ENCODE measurements at regions not wholly inside any gene's neighbourhood (a gene's known extent, or its start where the extent isn't known, plus 50 kb on each side); places are given as distances from the start of the nearest gene placed in this dataset.

GRCh38 chr20:50338479-50339391 is 148.1 kb downstream of the CEBPB start:
- peak; percentile 16 to 28 for DNase-seq
- TF ChIP-seq GATA1 (IDR thresholded peaks at IDR 0.05; ENCODE audit: low read depth, low read length) (no peak), POLR2A (IDR thresholded peaks at IDR 0.05; ENCODE audit: low read length) (no peak)

GRCh38 chr20:50339466-50339901 is 148.9 kb downstream of the CEBPB start:
- no peak for DNase-seq
- no peak for TF ChIP-seq POLR2A (IDR thresholded peaks at IDR 0.05; ENCODE audit: low read length)
- no peak for TF ChIP-seq GATA1 (IDR thresholded peaks at IDR 0.05; ENCODE audit: low read depth, low read length)

- DNase-seq: no peak
- TF ChIP-seq POLR2A (IDR thresholded peaks at IDR 0.05; ENCODE audit: low read length): no peak
- no peak for TF ChIP-seq GATA1 (IDR thresholded peaks at IDR 0.05; ENCODE audit: low read depth, low read length)
Measured at GRCh38 chr20:50340541-50340940, 149.9 kb downstream of the CEBPB start.

- no peak for TF ChIP-seq POLR2A (IDR thresholded peaks at IDR 0.05; ENCODE audit: low read length)
- TF ChIP-seq GATA1 (IDR thresholded peaks at IDR 0.05; ENCODE audit: low read depth, low read length): no peak
Measured at GRCh38 chr20:50341050-50341449, 150.4 kb downstream of the CEBPB start.

GRCh38 chr20:50341880-50342637 is 151.4 kb downstream of the CEBPB start:
- DNase-seq: no peak
- TF ChIP-seq GATA1 (IDR thresholded peaks at IDR 0.05; ENCODE audit: low read depth, low read length): no peak
- no peak for TF ChIP-seq POLR2A (IDR thresholded peaks at IDR 0.05; ENCODE audit: low read length)

More at GRCh38 chr20:50341050-50341449, 150.4 kb downstream of the CEBPB start:
- DNase-seq: no peak

GRCh38 chr20:50342638-50343102 is 152.0 kb downstream of the CEBPB start:
- TF ChIP-seq POLR2A (IDR thresholded peaks at IDR 0.05; ENCODE audit: low read length): no peak
- no peak for TF ChIP-seq GATA1 (IDR thresholded peaks at IDR 0.05; ENCODE audit: low read depth, low read length)
- no peak for DNase-seq

GRCh38 chr20:50343125-50343489 is 152.5 kb downstream of the CEBPB start:
- TF ChIP-seq GATA1 (IDR thresholded peaks at IDR 0.05; ENCODE audit: low read depth, low read length) (no peak), POLR2A (IDR thresholded peaks at IDR 0.05; ENCODE audit: low read length) (no peak)

GRCh38 chr20:50343490-50344179 is 153.0 kb downstream of the CEBPB start:
- no peak for TF ChIP-seq POLR2A (IDR thresholded peaks at IDR 0.05; ENCODE audit: low read length)
- no peak for TF ChIP-seq GATA1 (IDR thresholded peaks at IDR 0.05; ENCODE audit: low read depth, low read length)
- DNase-seq: no peak

More at GRCh38 chr20:50343125-50343489, 152.5 kb downstream of the CEBPB start:
- no peak for DNase-seq

GRCh38 chr20:50344232-50345071 is 153.8 kb downstream of the CEBPB start:
- TF ChIP-seq POLR2A (IDR thresholded peaks at IDR 0.05; ENCODE audit: low read length) (no peak), GATA1 (IDR thresholded peaks at IDR 0.05; ENCODE audit: low read depth, low read length) (no peak)
- peak; percentile 21 to 45 for DNase-seq

GRCh38 chr20:50345712-50346373 is 155.2 kb downstream of the CEBPB start:
- no peak for DNase-seq
- TF ChIP-seq GATA1 (IDR thresholded peaks at IDR 0.05; ENCODE audit: low read depth, low read length) (no peak), POLR2A (IDR thresholded peaks at IDR 0.05; ENCODE audit: low read length) (no peak)

GRCh38 chr20:50346374-50347283 is 156.0 kb downstream of the CEBPB start:
- DNase-seq: no peak
- TF ChIP-seq GATA1 (IDR thresholded peaks at IDR 0.05; ENCODE audit: low read depth, low read length): no peak
- no peak for TF ChIP-seq POLR2A (IDR thresholded peaks at IDR 0.05; ENCODE audit: low read length)
